Smooth muscle cell (in vitro differentiated cells): ENCODE measurements at regions not wholly inside any gene's neighbourhood (a gene's known extent, or its start where the extent isn't known, plus 50 kb on each side); places are given as distances from the start of the nearest gene placed in this dataset.

Source experiments
- DNase-seq: peaks from one replicate; lab custom pipeline; 2025; ENCODE audit not compliant: unreplicated experiment; lab: John Stamatoyannopoulos, UW
- H2AFZ ChIP-seq: fragments of 200-600 bp; sonication (generic); 2 replicates; pipeline ENCODE4 v1.6.0; 2016; ENCODE audit warnings: antibody characterized with exemption, low read depth, mild to moderate bottlenecking
- H3F3A ChIP-seq: fragments of 200-600 bp; sonication (generic); 2 replicates; pipeline ENCODE4 v1.6.0; 2017; ENCODE audit warnings: antibody characterized with exemption, low read depth
- H3K27ac ChIP-seq: fragments of 200-600 bp; sonication (generic); 2 replicates; pipeline ENCODE4 v1.5.1; 2016; ENCODE audit warnings: low read depth, mild to moderate bottlenecking
- H3K27me3 ChIP-seq: fragments of 200-600 bp; sonication (generic); 2 replicates; pipeline ENCODE4 v1.6.1; 2016; ENCODE audit warnings: low read depth, mild to moderate bottlenecking
- H3K36me3 ChIP-seq: fragments of 200-600 bp; sonication (generic); 2 replicates; pipeline ENCODE4 v1.5.1; 2016; ENCODE audit warnings: low read depth
- H3K4me1 ChIP-seq: fragments of 200-600 bp; sonication (generic); 2 replicates; pipeline ENCODE4 v1.5.1; 2016; ENCODE audit warnings: low read depth
- H3K4me2 ChIP-seq: fragments of 200-600 bp; sonication (generic); 2 replicates; pipeline ENCODE4 v1.6.0; 2016; ENCODE audit warnings: mild to moderate bottlenecking
- H3K4me3 ChIP-seq: fragments of 200-600 bp; sonication (generic); 2 replicates; pipeline ENCODE4 v1.5.1; 2016; ENCODE audit warnings: mild to moderate bottlenecking
- H3K79me2 ChIP-seq: fragments of 200-600 bp; sonication (generic); 2 replicates; pipeline ENCODE4 v1.6.0; 2016; ENCODE audit warnings: low read depth, mild to moderate bottlenecking
- H3K9ac ChIP-seq: fragments of 200-600 bp; sonication (generic); 2 replicates; pipeline ENCODE4 v1.6.0; 2016; ENCODE audit warnings: low read depth
- H3K9me3 ChIP-seq: fragments of 200-600 bp; sonication (generic); replicated peaks from 2 replicates; pipeline ENCODE4 v1.5.1; 2016; ENCODE audit warnings: low read depth
- H4K20me1 ChIP-seq: fragments of 200-600 bp; sonication (generic); 2 replicates; pipeline ENCODE4 v1.6.0; 2016; ENCODE audit warnings: low read depth
- WGBS: methylation state at CpG from one replicate; pipeline ENCODE4 v1.1.7; 2016; ENCODE audit warnings: low lambda C conversion rate; 5-methylcytosine and 5-hydroxymethylcytosine counted together
- TF ChIP-seq, protein P1 (sequence below): fragments of 200-600 bp; sonication (generic); IDR thresholded peaks from 2 replicates; pipeline ENCODE4 v1.5.1; 2017; ENCODE audit warnings: borderline replicate concordance, mild to moderate bottlenecking, antibody characterized with exemption; ENCODE audit not compliant: insufficient read depth, poor library complexity, severe bottlenecking

DNA sequence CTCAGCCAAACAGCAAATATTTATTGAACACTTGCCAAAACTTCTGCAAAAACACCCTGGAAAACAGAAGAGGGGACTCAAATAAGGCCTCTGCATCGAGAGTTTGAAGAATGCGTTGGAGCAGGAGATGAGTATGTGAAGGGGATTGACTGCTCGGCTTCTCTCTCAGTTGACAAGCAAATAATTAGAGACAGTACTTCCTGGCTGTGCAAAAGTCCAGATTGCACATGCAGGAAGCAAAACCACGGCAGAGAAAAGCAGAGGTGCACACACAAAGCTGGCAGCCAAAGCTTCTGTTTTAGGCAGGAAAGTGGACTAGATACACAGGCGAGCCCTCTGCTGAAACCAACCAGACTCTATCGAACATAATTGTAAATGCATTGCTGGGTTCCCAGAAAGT lies 343.6 kb upstream of the MGMT start:
- H3K9me3 ChIP-seq = no peaks in the 10 kb centered on the region
- H3K27ac ChIP-seq = no peak overlapping the region
- TF ChIP-seq, protein P1, sequence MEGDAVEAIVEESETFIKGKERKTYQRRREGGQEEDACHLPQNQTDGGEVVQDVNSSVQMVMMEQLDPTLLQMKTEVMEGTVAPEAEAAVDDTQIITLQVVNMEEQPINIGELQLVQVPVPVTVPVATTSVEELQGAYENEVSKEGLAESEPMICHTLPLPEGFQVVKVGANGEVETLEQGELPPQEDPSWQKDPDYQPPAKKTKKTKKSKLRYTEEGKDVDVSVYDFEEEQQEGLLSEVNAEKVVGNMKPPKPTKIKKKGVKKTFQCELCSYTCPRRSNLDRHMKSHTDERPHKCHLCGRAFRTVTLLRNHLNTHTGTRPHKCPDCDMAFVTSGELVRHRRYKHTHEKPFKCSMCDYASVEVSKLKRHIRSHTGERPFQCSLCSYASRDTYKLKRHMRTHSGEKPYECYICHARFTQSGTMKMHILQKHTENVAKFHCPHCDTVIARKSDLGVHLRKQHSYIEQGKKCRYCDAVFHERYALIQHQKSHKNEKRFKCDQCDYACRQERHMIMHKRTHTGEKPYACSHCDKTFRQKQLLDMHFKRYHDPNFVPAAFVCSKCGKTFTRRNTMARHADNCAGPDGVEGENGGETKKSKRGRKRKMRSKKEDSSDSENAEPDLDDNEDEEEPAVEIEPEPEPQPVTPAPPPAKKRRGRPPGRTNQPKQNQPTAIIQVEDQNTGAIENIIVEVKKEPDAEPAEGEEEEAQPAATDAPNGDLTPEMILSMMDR = no peak
- no peaks in the 10 kb centered on the region for H4K20me1 ChIP-seq
- 83% methylated on average over 6 of the region's 6 CpGs for WGBS
- DNase-seq = no peak
- no peak overlapping the region for H3K9ac ChIP-seq
- peaks cover 10% of the 10 kb centered on the region for H3K4me1 ChIP-seq
- H2AFZ ChIP-seq = no peak overlapping the region
- no peaks in the 10 kb centered on the region for H3K27me3 ChIP-seq
- no peaks in the 10 kb centered on the region for H3F3A ChIP-seq
- H3K79me2 ChIP-seq = no peaks in the 10 kb centered on the region
- no peaks in the 10 kb centered on the region for H3K36me3 ChIP-seq
- H3K4me3 ChIP-seq = no peak overlapping the region
- no peak overlapping the region for H3K4me2 ChIP-seq

DNA sequence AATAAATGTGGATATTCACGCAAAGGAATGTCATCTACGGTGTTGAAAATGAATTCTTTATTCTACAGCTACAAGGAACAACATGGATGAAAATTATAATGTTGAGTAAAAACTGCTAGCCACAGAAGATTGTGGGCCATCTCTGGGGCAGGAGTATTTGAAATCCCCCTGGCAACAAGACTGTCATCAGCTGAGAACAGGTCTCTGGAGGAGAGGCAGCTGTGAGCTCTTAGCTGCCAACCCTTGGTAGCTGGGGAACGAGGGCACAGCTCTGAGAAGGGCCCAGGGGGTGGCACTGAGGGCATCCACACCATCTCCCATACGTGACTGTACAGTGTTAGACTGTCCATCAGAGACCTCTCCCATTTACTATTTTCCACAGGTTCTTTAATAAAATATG lies 340.1 kb upstream of the MGMT start:
- no peak overlapping the region for H3K4me3 ChIP-seq
- no peak overlapping the region for H3K4me2 ChIP-seq
- H3K27me3 ChIP-seq = peaks cover 8% of the 10 kb centered on the region
- no peak overlapping the region for H3K27ac ChIP-seq
- H4K20me1 ChIP-seq = no peaks in the 10 kb centered on the region
- DNase-seq = no peak
- no peaks in the 10 kb centered on the region for H3K9me3 ChIP-seq
- peaks cover 3% of the 10 kb centered on the region for H3K4me1 ChIP-seq
- H3K36me3 ChIP-seq = no peaks in the 10 kb centered on the region
- no peaks in the 10 kb centered on the region for H3K79me2 ChIP-seq
- TF ChIP-seq, protein P1 = no peak
- H2AFZ ChIP-seq = no peak overlapping the region
- 89% methylated on average over 4 of the region's 4 CpGs for WGBS
- no peak overlapping the region for H3K9ac ChIP-seq
- no peaks in the 10 kb centered on the region for H3F3A ChIP-seq

DNA sequence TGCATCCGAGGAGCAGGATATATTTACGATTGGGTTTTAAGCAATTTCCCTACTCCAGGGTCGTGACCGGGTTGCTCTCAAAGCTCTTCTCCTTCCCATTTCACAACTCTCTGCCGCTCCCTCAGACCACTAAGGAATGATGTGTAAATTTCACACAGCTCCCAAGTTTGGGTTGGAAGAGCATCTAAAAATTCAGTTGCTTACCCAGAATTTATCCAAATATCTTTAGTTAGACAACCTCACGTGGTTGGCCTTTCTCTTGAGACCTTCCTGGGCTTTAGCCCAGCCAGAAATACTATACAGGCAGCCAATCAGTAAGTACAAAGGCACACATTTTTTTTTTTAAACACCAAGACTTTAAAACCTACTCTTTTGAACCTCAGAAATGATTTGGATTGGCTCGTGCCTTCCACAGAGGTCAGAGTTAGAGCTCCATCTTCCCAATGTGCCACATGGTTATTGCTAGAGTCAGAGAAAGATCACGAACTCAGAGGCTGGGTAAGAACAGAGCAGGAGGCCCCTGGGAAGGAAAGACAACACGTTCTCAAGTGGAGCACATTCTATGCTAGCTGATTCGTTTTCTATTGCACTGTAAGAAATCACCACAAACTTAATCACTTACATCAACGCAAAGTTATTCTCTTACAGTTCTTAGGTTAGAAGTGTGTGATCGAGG lies 335.4 kb upstream of the MGMT start:
- 94% methylated on average over 12 of the region's 12 CpGs for WGBS
- H3K4me2 ChIP-seq = no peak overlapping the region
- TF ChIP-seq, protein P1 = no peak
- no peaks in the 10 kb centered on the region for H3K79me2 ChIP-seq
- no peaks in the 10 kb centered on the region for H3F3A ChIP-seq
- H3K27me3 ChIP-seq = peaks cover 16% of the 10 kb centered on the region
- no peaks in the 10 kb centered on the region for H3K4me1 ChIP-seq
- no peaks in the 10 kb centered on the region for H3K36me3 ChIP-seq
- H2AFZ ChIP-seq = no peak overlapping the region
- H4K20me1 ChIP-seq = no peaks in the 10 kb centered on the region
- DNase-seq = no peak
- no peak overlapping the region for H3K9ac ChIP-seq
- no peak overlapping the region for H3K4me3 ChIP-seq
- H3K27ac ChIP-seq = no peak overlapping the region
- no peaks in the 10 kb centered on the region for H3K9me3 ChIP-seq

DNA sequence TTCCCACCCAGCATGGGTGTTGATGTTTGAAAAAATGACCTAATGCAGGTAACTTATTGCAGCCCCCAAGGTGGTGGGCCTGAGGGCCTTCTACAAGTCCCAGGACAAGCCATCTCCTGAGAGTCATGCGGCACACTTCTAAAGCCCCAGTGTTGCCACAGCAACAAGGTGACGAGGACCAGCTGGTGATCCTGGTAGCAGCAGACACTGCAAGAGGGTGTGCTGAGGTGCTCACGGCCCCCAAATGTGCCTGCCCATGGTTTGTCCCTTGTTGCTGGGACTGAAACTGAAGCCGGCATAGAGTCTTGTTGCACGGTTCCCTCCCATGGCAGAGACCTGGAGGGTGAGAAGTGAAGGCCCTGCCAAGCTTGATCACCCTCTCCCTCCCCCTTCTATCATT lies 333.2 kb upstream of the MGMT start:
- Histone ChIP-seq H3K36me3 (no peaks in the 10 kb centered on the region), H3K9ac (no peak overlapping the region), H3K79me2 (no peaks in the 10 kb centered on the region), H3K27me3 (peaks cover 24% of the 10 kb centered on the region), H3K4me2 (no peak overlapping the region), H3K4me3 (no peak overlapping the region), H3K27ac (no peak overlapping the region), H3K9me3 (no peaks in the 10 kb centered on the region), H4K20me1 (no peaks in the 10 kb centered on the region), H3F3A (no peaks in the 10 kb centered on the region), H3K4me1 (no peaks in the 10 kb centered on the region), H2AFZ (no peak overlapping the region)
- no peak for DNase-seq
- TF ChIP-seq, protein P1 = no peak
- WGBS = 94% methylated on average over 5 of the region's 5 CpGs
